ENCODE measurements at regions not wholly inside any gene's neighbourhood (a gene's known extent, or its start where the extent isn't known, plus 50 kb on each side); places are given as distances from the start of the nearest gene placed in this dataset.

DNA sequence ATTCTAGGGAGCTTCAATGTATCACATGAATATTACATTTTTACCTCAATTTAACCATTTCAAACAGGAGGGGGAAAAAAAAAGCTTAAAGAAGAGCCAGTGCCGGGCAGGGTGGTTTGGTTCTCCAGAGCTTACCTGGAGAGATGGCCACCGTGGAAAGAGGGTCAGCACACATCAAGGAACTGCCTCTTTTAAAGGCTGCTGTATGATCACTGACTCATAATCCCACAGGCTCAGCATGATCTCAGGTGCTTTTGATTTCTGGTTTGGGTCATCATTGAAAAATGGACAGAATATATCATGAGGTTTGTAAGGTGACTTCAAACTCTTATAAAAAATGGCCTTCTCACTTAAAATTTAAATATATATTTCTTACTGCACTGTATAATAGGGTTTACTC, 67.5 kb upstream of the MDFIC start:
- Mint-ChIP-seq H3K27me3 (peaks cover 1 to 4% of the 10 kb centered on the region in 2 donors), H3K36me3 (no peaks in the 10 kb centered on the region), H3K27ac (no peak overlapping the region), H3K4me3 (no peak overlapping the region), H3K9me3 (no peaks in the 10 kb centered on the region), H3K4me1 (no peaks in the 10 kb centered on the region)
- no peak overlapping the region for H3K4me3 ChIP-seq (ENCODE audit: low read length in 2 of 2)
- intact Hi-C loops (cut with micrococcal nuclease) = no loop called here
- H3K4me1 ChIP-seq (ENCODE audit: insufficient read depth, low read length) = no peaks in the 10 kb centered on the region
- no peaks in the 10 kb centered on the region for H3K9me3 ChIP-seq (ENCODE audit: control insufficient read depth in 1 of 2, low read length in 2 of 2)
- ChIA-PET CTCF (ENCODE audit: partially characterized antibody) (interaction anchor here (1.2 kb wide), 1 partner anchor 11 kb away, joined by 4 read pairs; no protein-coding TSS in a partner anchor), POLR2A (ENCODE audit: partially characterized antibody) (interaction anchor here (0.6 kb wide), 1 partner anchor 94 kb away, joined by 4 read pairs; no protein-coding TSS in a partner anchor)
- H3K27me3 ChIP-seq (ENCODE audit: insufficient read depth, low read length) = no peaks in the 10 kb centered on the region
- H3K36me3 ChIP-seq (ENCODE audit: insufficient read depth, low read length) = no peaks in the 10 kb centered on the region
- no peak overlapping the region for H3K27ac ChIP-seq (ENCODE audit: low read depth, low read length)
- DNase-seq = no peak

DNA sequence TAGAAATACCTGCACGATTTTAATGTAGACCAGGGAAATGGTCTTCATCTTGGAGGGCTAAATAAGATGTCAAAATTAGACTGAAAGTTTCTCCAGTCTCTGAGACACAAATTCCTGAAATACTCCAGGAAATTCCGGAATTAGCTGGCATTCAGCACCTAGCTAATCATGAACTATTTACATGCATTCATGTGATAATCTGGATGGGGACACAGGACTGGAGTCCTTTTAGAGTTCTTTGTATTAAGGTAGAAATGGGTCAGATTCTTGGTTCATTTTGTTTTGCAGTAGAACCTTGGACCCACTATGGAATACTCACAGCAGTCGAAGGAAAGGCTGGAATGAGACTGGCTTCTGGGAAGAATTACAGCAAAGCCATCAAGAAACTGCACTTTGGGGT, 65.3 kb upstream of the MDFIC start:
- H3K27me3 Mint-ChIP-seq = peaks cover 1 to 4% of the 10 kb centered on the region in 2 donors
- Histone ChIP-seq H3K9me3 (ENCODE audit: control insufficient read depth in 1 of 2, low read length in 2 of 2) (no peaks in the 10 kb centered on the region), H3K27me3 (ENCODE audit: insufficient read depth, low read length) (no peaks in the 10 kb centered on the region), H3K4me3 (ENCODE audit: low read length in 2 of 2) (no peak overlapping the region), H3K4me1 (ENCODE audit: insufficient read depth, low read length) (no peaks in the 10 kb centered on the region), H3K36me3 (ENCODE audit: insufficient read depth, low read length) (no peaks in the 10 kb centered on the region), H3K27ac (ENCODE audit: low read depth, low read length) (no peak overlapping the region)
- ChIA-PET POLR2A (ENCODE audit: partially characterized antibody) (no interaction called here), CTCF (ENCODE audit: partially characterized antibody) (no interaction called here)
- no peaks in the 10 kb centered on the region for H3K9me3 Mint-ChIP-seq
- no peaks in the 10 kb centered on the region for H3K36me3 Mint-ChIP-seq
- no peak for DNase-seq
- intact Hi-C loops (cut with micrococcal nuclease) = no loop called here
- no peaks in the 10 kb centered on the region for H3K4me1 Mint-ChIP-seq
- H3K27ac Mint-ChIP-seq = no peak overlapping the region
- H3K4me3 Mint-ChIP-seq = no peak overlapping the region

DNA sequence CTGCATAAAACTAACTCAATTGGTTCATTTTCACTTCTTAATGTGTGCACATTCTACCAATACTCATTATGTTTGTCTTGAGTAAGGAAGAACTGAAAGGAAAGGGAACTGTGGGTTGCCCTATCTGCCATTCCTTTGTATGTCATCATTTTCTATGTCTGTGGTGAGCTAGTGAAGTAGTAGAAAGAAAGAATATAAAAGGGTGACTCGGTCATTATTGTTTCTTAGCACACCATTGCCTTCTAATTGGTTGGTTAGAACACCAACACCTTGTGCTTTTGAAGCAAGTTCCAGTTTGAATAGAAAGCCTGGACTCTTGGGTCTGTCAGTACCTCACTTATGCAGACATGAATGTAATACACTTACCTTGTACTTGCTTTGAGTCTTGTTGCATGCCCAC, 64.3 kb upstream of the MDFIC start:
- no peak overlapping the region for H3K4me3 ChIP-seq (ENCODE audit: low read length in 2 of 2)
- POLR2A ChIA-PET (ENCODE audit: partially characterized antibody) = no interaction called here
- no peaks in the 10 kb centered on the region for H3K4me1 ChIP-seq (ENCODE audit: insufficient read depth, low read length)
- Mint-ChIP-seq H3K9me3 (no peaks in the 10 kb centered on the region), H3K27me3 (peaks cover 1 to 4% of the 10 kb centered on the region in 2 donors), H3K36me3 (no peaks in the 10 kb centered on the region), H3K4me3 (no peak overlapping the region), H3K4me1 (no peaks in the 10 kb centered on the region), H3K27ac (no peak overlapping the region)
- CTCF ChIA-PET (ENCODE audit: partially characterized antibody) = no interaction called here
- intact Hi-C loops (cut with micrococcal nuclease) = no loop called here
- no peaks in the 10 kb centered on the region for H3K27me3 ChIP-seq (ENCODE audit: insufficient read depth, low read length)
- H3K27ac ChIP-seq (ENCODE audit: low read depth, low read length) = no peak overlapping the region
- no peaks in the 10 kb centered on the region for H3K36me3 ChIP-seq (ENCODE audit: insufficient read depth, low read length)
- H3K9me3 ChIP-seq (ENCODE audit: control insufficient read depth in 1 of 2, low read length in 2 of 2) = no peaks in the 10 kb centered on the region
- DNase-seq = no peak

DNA sequence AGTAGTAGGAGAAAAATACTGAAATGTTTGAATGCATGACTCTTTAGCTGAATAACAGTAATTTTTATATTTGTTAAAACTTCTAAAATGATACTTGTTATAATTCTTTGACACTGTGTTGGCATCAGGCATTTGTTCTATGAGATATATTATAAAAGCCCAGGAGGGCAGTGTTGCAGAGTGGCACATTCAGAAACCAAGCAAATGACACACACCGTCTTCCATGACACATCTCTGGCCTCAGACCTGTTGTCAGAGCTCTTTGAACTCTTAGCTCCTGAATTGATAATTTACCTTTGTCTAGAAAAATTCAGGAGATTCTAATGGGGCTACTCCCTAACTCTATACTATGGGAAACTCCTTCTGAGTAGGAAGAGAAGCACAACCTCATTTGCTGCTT, 62.4 kb upstream of the MDFIC start:
- Histone ChIP-seq H3K27me3 (ENCODE audit: insufficient read depth, low read length) (no peaks in the 10 kb centered on the region), H3K4me1 (ENCODE audit: insufficient read depth, low read length) (no peaks in the 10 kb centered on the region), H3K9me3 (ENCODE audit: control insufficient read depth in 1 of 2, low read length in 2 of 2) (no peaks in the 10 kb centered on the region), H3K27ac (ENCODE audit: low read depth, low read length) (no peak overlapping the region), H3K36me3 (ENCODE audit: insufficient read depth, low read length) (no peaks in the 10 kb centered on the region), H3K4me3 (ENCODE audit: low read length in 2 of 2) (no peak overlapping the region)
- H3K27me3 Mint-ChIP-seq = peaks cover 1 to 4% of the 10 kb centered on the region in 2 donors
- no peak for DNase-seq
- no peaks in the 10 kb centered on the region for H3K4me1 Mint-ChIP-seq
- CTCF ChIA-PET (ENCODE audit: partially characterized antibody) = interaction anchor here (1.6 to 2.5 kb wide), 2 partner anchors 80 to 992 kb away, joined by 3 to 9 read pairs; no protein-coding TSS in a partner anchor
- POLR2A ChIA-PET (ENCODE audit: partially characterized antibody) = no interaction called here
- H3K27ac Mint-ChIP-seq = no peak overlapping the region
- no peaks in the 10 kb centered on the region for H3K36me3 Mint-ChIP-seq
- intact Hi-C loops (cut with micrococcal nuclease) = no loop called here
- no peak overlapping the region for H3K4me3 Mint-ChIP-seq
- no peaks in the 10 kb centered on the region for H3K9me3 Mint-ChIP-seq

DNA sequence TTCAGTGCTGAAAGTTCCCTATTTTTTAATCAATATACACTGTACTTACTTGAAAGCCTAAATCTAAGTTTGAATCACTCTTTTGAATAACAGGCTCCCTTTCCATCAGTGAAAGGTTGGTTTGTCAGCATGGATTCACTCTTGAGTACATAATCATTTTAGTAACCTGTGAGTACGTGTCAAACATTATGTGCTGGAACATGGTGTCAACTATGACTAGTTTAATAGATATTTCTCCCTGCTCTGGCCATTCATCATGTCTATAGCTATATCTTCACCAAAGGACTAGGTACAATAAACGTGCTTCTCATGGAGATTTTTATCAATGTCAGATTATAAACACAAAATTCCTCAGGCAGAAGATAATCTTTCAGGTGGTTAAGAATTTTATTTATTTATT, 61.7 kb upstream of the MDFIC start:
- no peak overlapping the region for H3K4me3 ChIP-seq (ENCODE audit: low read length in 2 of 2)
- H3K4me1 ChIP-seq (ENCODE audit: insufficient read depth, low read length) = no peaks in the 10 kb centered on the region
- H3K27ac ChIP-seq (ENCODE audit: low read depth, low read length) = no peak overlapping the region
- CTCF ChIA-PET (ENCODE audit: partially characterized antibody) = interaction anchor here (2.5 kb wide), 1 partner anchor 80 kb away, joined by 9 read pairs; no protein-coding TSS in a partner anchor
- Mint-ChIP-seq H3K9me3 (no peaks in the 10 kb centered on the region), H3K27me3 (peaks cover under 1 to 4% of the 10 kb centered on the region in 2 donors), H3K4me3 (no peak overlapping the region), H3K27ac (no peak overlapping the region), H3K36me3 (no peaks in the 10 kb centered on the region), H3K4me1 (no peaks in the 10 kb centered on the region)
- no peaks in the 10 kb centered on the region for H3K36me3 ChIP-seq (ENCODE audit: insufficient read depth, low read length)
- H3K9me3 ChIP-seq (ENCODE audit: control insufficient read depth in 1 of 2, low read length in 2 of 2) = no peaks in the 10 kb centered on the region
- intact Hi-C loops (cut with micrococcal nuclease) = no loop called here
- DNase-seq = no peak
- POLR2A ChIA-PET (ENCODE audit: partially characterized antibody) = no interaction called here
- no peaks in the 10 kb centered on the region for H3K27me3 ChIP-seq (ENCODE audit: insufficient read depth, low read length)

DNA sequence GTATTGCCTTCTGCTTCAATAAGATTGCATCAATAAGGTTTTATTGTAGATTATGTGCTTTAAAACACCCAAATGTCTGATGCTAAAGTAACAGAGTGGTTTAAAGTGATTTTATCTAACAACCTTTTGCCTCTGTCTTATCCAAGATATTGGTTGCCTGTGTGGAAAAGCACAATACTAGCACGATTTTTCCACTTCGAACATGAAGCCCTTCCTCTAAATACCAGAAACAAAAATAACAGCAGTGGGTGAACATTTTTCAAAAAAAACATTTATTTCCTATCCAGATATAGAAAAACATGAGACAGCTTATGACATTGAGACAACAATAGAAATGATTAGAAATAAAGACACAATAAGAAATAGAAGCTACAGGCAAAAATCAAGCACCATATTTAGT, 59.5 kb upstream of the MDFIC start:
- intact Hi-C loops (cut with micrococcal nuclease) = no loop called here
- H3K4me1 ChIP-seq (ENCODE audit: insufficient read depth, low read length) = no peaks in the 10 kb centered on the region
- peaks cover 0 to 2% of the 10 kb centered on the region in 2 donors for H3K27me3 Mint-ChIP-seq
- DNase-seq = no peak
- H3K27me3 ChIP-seq (ENCODE audit: insufficient read depth, low read length) = no peaks in the 10 kb centered on the region
- H3K27ac ChIP-seq (ENCODE audit: low read depth, low read length) = no peak overlapping the region
- H3K4me3 ChIP-seq (ENCODE audit: low read length in 2 of 2) = no peak overlapping the region
- H3K4me3 Mint-ChIP-seq = no peak overlapping the region
- no peaks in the 10 kb centered on the region for H3K36me3 Mint-ChIP-seq
- no peaks in the 10 kb centered on the region for H3K9me3 ChIP-seq (ENCODE audit: control insufficient read depth in 1 of 2, low read length in 2 of 2)
- POLR2A ChIA-PET (ENCODE audit: partially characterized antibody) = no interaction called here
- no peak overlapping the region for H3K27ac Mint-ChIP-seq
- CTCF ChIA-PET (ENCODE audit: partially characterized antibody) = interaction anchor here (1.4 to 7.0 kb wide), 4 partner anchors 78 to 358 kb away, joined by 3 to 167 read pairs (median 71); no protein-coding TSS in a partner anchor
- H3K9me3 Mint-ChIP-seq = no peaks in the 10 kb centered on the region
- H3K4me1 Mint-ChIP-seq = peaks cover 2 to 13% (median 7%) of the 10 kb centered on the region in 4 donors
- H3K36me3 ChIP-seq (ENCODE audit: insufficient read depth, low read length) = no peaks in the 10 kb centered on the region

DNA sequence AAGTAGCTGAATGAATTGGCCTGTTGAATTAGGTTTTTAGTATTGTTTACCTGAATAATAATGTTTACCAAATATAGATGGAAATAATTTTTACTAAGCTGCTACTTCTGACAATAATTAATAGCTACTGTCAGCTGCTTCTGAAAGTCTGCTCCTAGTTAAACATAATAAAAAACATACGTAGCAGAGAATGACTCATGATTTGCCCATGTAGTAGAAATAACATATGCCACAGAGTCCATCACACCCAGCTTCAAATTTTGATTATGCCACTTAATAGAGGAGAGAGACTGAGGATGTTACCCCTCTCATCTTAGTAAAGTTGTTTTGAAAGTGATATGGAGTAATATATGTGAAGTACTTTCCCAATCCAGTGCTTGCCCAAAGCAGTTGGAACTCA, 57.6 kb upstream of the MDFIC start:
- H3K4me3 Mint-ChIP-seq = no peak overlapping the region
- Histone ChIP-seq H3K27me3 (ENCODE audit: insufficient read depth, low read length) (no peaks in the 10 kb centered on the region), H3K9me3 (ENCODE audit: control insufficient read depth in 1 of 2, low read length in 2 of 2) (no peaks in the 10 kb centered on the region), H3K4me1 (ENCODE audit: insufficient read depth, low read length) (no peaks in the 10 kb centered on the region), H3K36me3 (ENCODE audit: insufficient read depth, low read length) (no peaks in the 10 kb centered on the region), H3K27ac (ENCODE audit: low read depth, low read length) (no peak overlapping the region), H3K4me3 (ENCODE audit: low read length in 2 of 2) (no peak overlapping the region)
- no peak overlapping the region for H3K27ac Mint-ChIP-seq
- no peak for DNase-seq
- H3K36me3 Mint-ChIP-seq = no peaks in the 10 kb centered on the region
- ChIA-PET POLR2A (ENCODE audit: partially characterized antibody) (no interaction called here), CTCF (ENCODE audit: partially characterized antibody) (interaction anchor here (0.6 to 7.0 kb wide), 19 partner anchors 39 to 987 kb away, joined by 3 to 167 read pairs (median 7); no protein-coding TSS in a partner anchor)
- H3K9me3 Mint-ChIP-seq = no peaks in the 10 kb centered on the region
- H3K4me1 Mint-ChIP-seq = peaks cover 2 to 14% (median 8%) of the 10 kb centered on the region in 4 donors
- intact Hi-C loops (cut with micrococcal nuclease) = loop anchor here (2.0 kb wide), 1 partner anchor 843 kb away; no protein-coding TSS in a partner anchor
- H3K27me3 Mint-ChIP-seq = no peaks in the 10 kb centered on the region
